ENCODE measurements at regions not wholly inside any gene's neighbourhood (a gene's known extent, or its start where the extent isn't known, plus 50 kb on each side); places are given as distances from the start of the nearest gene placed in this dataset.

- no peak for TF ChIP-seq CTCF (CRISPR knock-in tag; IDR thresholded peaks at IDR 0.05)
- TF ChIP-seq ZNF674 (CRISPR knock-in tag; IDR thresholded peaks at IDR 0.05; ENCODE audit: low read depth), result no peak
- no peak for TF ChIP-seq NFATC3 (CRISPR knock-in tag; IDR thresholded peaks at IDR 0.05)
- TF ChIP-seq ZNF678 (CRISPR knock-in tag; IDR thresholded peaks at IDR 0.05), result no peak
- TF ChIP-seq ZNF3 (CRISPR knock-in tag; IDR thresholded peaks at IDR 0.05), result no peak
- no peak for TF ChIP-seq ZNF660 (CRISPR knock-in tag; IDR thresholded peaks at IDR 0.05; ENCODE audit: borderline replicate concordance, low read depth)
- TF ChIP-seq ELF1 (CRISPR knock-in tag; IDR thresholded peaks at IDR 0.05), result no peak
Observed at GRCh38 chr1:90472775-90473174, 244.3 kb downstream of the BARHL2 start.

Data from HepG2 (cell line).